ENCODE measurements at regions not wholly inside any gene's neighbourhood (a gene's known extent, or its start where the extent isn't known, plus 50 kb on each side); places are given as distances from the start of the nearest gene placed in this dataset.

DNA sequence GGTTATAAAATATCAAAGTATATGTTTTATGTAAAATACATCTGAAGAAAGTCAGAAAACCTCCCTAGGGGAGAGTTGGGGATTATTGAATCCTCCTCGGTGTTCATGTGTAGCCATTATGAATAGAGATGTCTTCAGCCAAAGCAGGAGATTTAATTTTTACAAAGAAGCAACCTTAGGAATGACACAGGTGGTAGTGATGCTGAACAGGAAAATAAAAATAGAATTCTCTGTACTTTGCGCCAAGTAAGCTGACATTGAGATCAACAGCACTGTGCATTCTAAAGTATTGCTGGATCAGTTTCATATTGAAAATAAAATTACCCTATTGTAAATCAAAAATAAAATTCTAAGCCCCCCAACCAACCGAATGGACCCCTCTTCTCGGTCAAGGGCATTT, 132.8 kb upstream of the TRHDE start (continued):
- TF ChIP-seq, protein P1, sequence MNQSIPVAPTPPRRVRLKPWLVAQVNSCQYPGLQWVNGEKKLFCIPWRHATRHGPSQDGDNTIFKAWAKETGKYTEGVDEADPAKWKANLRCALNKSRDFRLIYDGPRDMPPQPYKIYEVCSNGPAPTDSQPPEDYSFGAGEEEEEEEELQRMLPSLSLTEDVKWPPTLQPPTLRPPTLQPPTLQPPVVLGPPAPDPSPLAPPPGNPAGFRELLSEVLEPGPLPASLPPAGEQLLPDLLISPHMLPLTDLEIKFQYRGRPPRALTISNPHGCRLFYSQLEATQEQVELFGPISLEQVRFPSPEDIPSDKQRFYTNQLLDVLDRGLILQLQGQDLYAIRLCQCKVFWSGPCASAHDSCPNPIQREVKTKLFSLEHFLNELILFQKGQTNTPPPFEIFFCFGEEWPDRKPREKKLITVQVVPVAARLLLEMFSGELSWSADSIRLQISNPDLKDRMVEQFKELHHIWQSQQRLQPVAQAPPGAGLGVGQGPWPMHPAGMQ (IDR thresholded peaks at IDR 0.05; ENCODE audit: borderline replicate concordance): no peak
- no peak for TF ChIP-seq FOXM1 (IDR thresholded peaks at IDR 0.05; ENCODE audit: low read depth, low read length)
- TF ChIP-seq, protein P2, sequence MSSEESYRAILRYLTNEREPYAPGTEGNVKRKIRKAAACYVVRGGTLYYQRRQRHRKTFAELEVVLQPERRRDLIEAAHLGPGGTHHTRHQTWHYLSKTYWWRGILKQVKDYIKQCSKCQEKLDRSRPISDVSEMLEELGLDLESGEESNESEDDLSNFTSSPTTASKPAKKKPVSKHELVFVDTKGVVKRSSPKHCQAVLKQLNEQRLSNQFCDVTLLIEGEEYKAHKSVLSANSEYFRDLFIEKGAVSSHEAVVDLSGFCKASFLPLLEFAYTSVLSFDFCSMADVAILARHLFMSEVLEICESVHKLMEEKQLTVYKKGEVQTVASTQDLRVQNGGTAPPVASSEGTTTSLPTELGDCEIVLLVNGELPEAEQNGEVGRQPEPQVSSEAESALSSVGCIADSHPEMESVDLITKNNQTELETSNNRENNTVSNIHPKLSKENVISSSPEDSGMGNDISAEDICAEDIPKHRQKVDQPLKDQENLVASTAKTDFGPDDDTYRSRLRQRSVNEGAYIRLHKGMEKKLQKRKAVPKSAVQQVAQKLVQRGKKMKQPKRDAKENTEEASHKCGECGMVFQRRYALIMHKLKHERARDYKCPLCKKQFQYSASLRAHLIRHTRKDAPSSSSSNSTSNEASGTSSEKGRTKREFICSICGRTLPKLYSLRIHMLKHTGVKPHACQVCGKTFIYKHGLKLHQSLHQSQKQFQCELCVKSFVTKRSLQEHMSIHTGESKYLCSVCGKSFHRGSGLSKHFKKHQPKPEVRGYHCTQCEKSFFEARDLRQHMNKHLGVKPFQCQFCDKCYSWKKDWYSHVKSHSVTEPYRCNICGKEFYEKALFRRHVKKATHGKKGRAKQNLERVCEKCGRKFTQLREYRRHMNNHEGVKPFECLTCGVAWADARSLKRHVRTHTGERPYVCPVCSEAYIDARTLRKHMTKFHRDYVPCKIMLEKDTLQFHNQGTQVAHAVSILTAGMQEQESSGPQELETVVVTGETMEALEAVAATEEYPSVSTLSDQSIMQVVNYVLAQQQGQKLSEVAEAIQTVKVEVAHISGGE (CRISPR knock-in tag; IDR thresholded peaks at IDR 0.05): no peak

DNA sequence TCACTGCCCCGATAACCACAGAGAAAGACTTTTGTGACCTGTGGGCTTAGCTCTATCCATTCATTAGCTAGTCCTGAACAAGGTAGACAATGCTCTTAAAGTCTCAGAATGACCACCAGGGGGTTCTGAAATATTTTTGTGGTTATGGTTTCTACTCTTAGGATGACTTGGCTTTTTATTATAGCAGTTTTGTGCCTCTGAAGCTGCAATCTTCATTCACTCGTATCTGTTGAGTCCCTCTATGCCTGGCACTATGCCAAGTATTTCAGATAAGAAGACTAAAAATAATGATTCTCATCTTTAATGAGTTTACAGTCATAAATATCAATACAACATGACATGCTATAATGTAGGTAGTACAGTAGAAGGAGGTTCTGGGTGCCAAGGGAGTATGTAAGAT, 130.8 kb upstream of the TRHDE start:
- BruUV-seq (replicated peaks): no TSS peak
- in situ Hi-C loops (cut with MboI): no loop called here
- no peaks in the 10 kb centered on the region for H3K36me3 ChIP-seq (ENCODE audit: control insufficient read depth in 2 of 2, insufficient read depth in 2 of 2, low read length in 1 of 2)
- no peak overlapping the region for H3K27ac ChIP-seq (ENCODE audit: control insufficient read depth, insufficient read depth)
- H3K4me2 ChIP-seq (ENCODE audit: control insufficient read depth, insufficient read depth): no peak overlapping the region
- H3K27me3 ChIP-seq (replicated peaks in 1 of 2; ENCODE audit: control insufficient read depth in 2 of 2, insufficient read depth in 2 of 2, low read length in 1 of 2): no peaks in the 10 kb centered on the region; a peak in 1 of 4 replicates
- intact Hi-C loops (cut with micrococcal nuclease; ENCODE audit: unreplicated experiment): no loop called here
- FAIRE-seq (no peak), ATAC-seq (peak; percentile 98), DNase-seq (ENCODE audit: low read depth, low spot score) (peak; percentile 31)
- ChIA-PET SMC1A (ENCODE audit: uncharacterized antibody, unreplicated experiment) (interaction anchor here (1.1 kb wide), 1 partner anchor 50 kb away, joined by 3 read pairs; no protein-coding TSS in a partner anchor), RAD21 (ENCODE audit: unreplicated experiment) (no interaction called here), POLR2A (no interaction called here), CTCF (interaction anchor here (0.9 to 1.4 kb wide), 2 partner anchors 8 to 46 kb away, joined by 3 to 4 read pairs; no protein-coding TSS in a partner anchor)
- H3K79me2 ChIP-seq (ENCODE audit: control insufficient read depth, insufficient read depth, low read length): no peaks in the 10 kb centered on the region
- 21% methylated on average over 2 of the region's 2 CpGs for WGBS (ENCODE audit: insufficient coverage, insufficient replicate concordance, low lambda C conversion rate, missing lambda C conversion rate)
- no peak overlapping the region for H3K9ac ChIP-seq (ENCODE audit: control insufficient read depth, insufficient read depth, low read length)
- H4K20me1 ChIP-seq (ENCODE audit: control insufficient read depth, insufficient read depth): no peaks in the 10 kb centered on the region
- H3K4me3 ChIP-seq: no peak overlapping the region
- H3K4me1 ChIP-seq (ENCODE audit: control insufficient read depth, insufficient read depth, low read length): peaks cover 2% of the 10 kb centered on the region; the same call in 1 of the 2 replicates
- H3K9me3 ChIP-seq (replicated peaks; ENCODE audit: control insufficient read depth, insufficient read depth, low read length): no peaks in the 10 kb centered on the region
- no peak overlapping the region for H2AFZ ChIP-seq (ENCODE audit: control insufficient read depth, low read depth, low read length)
- TF ChIP-seq, protein P3, sequence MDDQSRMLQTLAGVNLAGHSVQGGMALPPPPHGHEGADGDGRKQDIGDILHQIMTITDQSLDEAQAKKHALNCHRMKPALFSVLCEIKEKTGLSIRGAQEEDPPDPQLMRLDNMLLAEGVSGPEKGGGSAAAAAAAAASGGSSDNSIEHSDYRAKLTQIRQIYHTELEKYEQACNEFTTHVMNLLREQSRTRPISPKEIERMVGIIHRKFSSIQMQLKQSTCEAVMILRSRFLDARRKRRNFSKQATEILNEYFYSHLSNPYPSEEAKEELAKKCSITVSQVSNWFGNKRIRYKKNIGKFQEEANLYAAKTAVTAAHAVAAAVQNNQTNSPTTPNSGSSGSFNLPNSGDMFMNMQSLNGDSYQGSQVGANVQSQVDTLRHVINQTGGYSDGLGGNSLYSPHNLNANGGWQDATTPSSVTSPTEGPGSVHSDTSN (IDR thresholded peaks at IDR 0.05; ENCODE audit: insufficient replicate concordance, low read depth, low read length): no peak
- no peak for TF ChIP-seq ZSCAN29 (IDR thresholded peaks at IDR 0.05)
- peak; percentile 46; the same call in 1 of the 2 replicates for TF ChIP-seq BMI1 (IDR thresholded peaks at IDR 0.05; ENCODE audit: borderline replicate concordance)
- no peak for TF ChIP-seq CBX3 (IDR thresholded peaks at IDR 0.05; ENCODE audit: borderline replicate concordance, low read depth)
- TF ChIP-seq, protein P4, sequence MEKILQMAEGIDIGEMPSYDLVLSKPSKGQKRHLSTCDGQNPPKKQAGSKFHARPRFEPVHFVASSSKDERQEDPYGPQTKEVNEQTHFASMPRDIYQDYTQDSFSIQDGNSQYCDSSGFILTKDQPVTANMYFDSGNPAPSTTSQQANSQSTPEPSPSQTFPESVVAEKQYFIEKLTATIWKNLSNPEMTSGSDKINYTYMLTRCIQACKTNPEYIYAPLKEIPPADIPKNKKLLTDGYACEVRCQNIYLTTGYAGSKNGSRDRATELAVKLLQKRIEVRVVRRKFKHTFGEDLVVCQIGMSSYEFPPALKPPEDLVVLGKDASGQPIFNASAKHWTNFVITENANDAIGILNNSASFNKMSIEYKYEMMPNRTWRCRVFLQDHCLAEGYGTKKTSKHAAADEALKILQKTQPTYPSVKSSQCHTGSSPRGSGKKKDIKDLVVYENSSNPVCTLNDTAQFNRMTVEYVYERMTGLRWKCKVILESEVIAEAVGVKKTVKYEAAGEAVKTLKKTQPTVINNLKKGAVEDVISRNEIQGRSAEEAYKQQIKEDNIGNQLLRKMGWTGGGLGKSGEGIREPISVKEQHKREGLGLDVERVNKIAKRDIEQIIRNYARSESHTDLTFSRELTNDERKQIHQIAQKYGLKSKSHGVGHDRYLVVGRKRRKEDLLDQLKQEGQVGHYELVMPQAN (conservative IDR thresholded peaks at IDR 0.05): no peak
- TF ChIP-seq, protein P5, sequence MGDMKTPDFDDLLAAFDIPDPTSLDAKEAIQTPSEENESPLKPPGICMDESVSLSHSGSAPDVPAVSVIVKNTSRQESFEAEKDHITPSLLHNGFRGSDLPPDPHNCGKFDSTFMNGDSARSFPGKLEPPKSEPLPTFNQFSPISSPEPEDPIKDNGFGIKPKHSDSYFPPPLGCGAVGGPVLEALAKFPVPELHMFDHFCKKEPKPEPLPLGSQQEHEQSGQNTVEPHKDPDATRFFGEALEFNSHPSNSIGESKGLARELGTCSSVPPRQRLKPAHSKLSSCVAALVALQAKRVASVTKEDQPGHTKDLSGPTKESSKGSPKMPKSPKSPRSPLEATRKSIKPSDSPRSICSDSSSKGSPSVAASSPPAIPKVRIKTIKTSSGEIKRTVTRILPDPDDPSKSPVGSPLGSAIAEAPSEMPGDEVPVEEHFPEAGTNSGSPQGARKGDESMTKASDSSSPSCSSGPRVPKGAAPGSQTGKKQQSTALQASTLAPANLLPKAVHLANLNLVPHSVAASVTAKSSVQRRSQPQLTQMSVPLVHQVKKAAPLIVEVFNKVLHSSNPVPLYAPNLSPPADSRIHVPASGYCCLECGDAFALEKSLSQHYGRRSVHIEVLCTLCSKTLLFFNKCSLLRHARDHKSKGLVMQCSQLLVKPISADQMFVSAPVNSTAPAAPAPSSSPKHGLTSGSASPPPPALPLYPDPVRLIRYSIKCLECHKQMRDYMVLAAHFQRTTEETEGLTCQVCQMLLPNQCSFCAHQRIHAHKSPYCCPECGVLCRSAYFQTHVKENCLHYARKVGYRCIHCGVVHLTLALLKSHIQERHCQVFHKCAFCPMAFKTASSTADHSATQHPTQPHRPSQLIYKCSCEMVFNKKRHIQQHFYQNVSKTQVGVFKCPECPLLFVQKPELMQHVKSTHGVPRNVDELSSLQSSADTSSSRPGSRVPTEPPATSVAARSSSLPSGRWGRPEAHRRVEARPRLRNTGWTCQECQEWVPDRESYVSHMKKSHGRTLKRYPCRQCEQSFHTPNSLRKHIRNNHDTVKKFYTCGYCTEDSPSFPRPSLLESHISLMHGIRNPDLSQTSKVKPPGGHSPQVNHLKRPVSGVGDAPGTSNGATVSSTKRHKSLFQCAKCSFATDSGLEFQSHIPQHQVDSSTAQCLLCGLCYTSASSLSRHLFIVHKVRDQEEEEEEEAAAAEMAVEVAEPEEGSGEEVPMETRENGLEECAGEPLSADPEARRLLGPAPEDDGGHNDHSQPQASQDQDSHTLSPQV (IDR thresholded peaks at IDR 0.05): no peak

All from GM12878 (cell line).